Neural cell (in vitro differentiated cells): ENCODE measurements at regions not wholly inside any gene's neighbourhood (a gene's known extent, or its start where the extent isn't known, plus 50 kb on each side); places are given as distances from the start of the nearest gene placed in this dataset.

Source experiments
- H2AFZ ChIP-seq: fragments of 200-600, 300-800 bp; sonication (generic), shearing (Covaris generic); 2 replicates; pipeline ENCODE4 v1.6.0; 2014; ENCODE audit warnings: low read depth, mild to moderate bottlenecking, antibody characterized with exemption, low read length, moderate library complexity
- H3F3A ChIP-seq: fragments of 200-600 bp; shearing (Covaris generic); 2 replicates; pipeline ENCODE4 v1.6.1; 2016; ENCODE audit warnings: mild to moderate bottlenecking, moderate library complexity, mixed read lengths, antibody characterized with exemption, low read length; ENCODE audit not compliant: insufficient read depth, poor library complexity, severe bottlenecking
- H3K27ac ChIP-seq: fragments of 200-600, 300-800 bp; sonication (generic), shearing (Covaris generic); 2 replicates; pipeline ENCODE4 v1.5.1; 2014; ENCODE audit warnings: mild to moderate bottlenecking, low read length, moderate library complexity
- H3K27me3 ChIP-seq: fragments of 300-800, 200-600 bp; sonication (generic), shearing (Covaris generic); 2 replicates; pipeline ENCODE4 v1.6.0; 2014; ENCODE audit warnings: mild to moderate bottlenecking, low read depth, low read length, moderate library complexity; ENCODE audit not compliant: insufficient read depth
- H3K36me3 ChIP-seq: fragments of 300-800, 200-600 bp; sonication (generic), shearing (Covaris generic); 2 replicates; pipeline ENCODE4 v1.5.1; 2014; ENCODE audit warnings: mild to moderate bottlenecking, antibody characterized with exemption, low read length, moderate library complexity; ENCODE audit not compliant: insufficient read depth
- H3K4me2 ChIP-seq: fragments of 300-800, 200-600 bp; sonication (generic), shearing (Covaris generic); 2 replicates; pipeline ENCODE4 v1.6.0; 2014; ENCODE audit warnings: mild to moderate bottlenecking, low read length
- H3K4me3 ChIP-seq: fragments of 300-800, 200-600 bp; sonication (generic), shearing (Covaris generic); 2 replicates; pipeline ENCODE4 v1.5.1; 2014; ENCODE audit warnings: mild to moderate bottlenecking, low read length, moderate library complexity
- H3K79me2 ChIP-seq: fragments of 200-600 bp; shearing (Covaris generic); replicated peaks from 2 replicates; pipeline ENCODE4 v1.6.0; 2014; ENCODE audit warnings: mild to moderate bottlenecking, low read length, moderate library complexity; ENCODE audit not compliant: insufficient read depth
- H3K9ac ChIP-seq: fragments of 300-800, 200-600 bp; sonication (generic), shearing (Covaris generic); 2 replicates; pipeline ENCODE4 v1.6.1; 2016; ENCODE audit warnings: mild to moderate bottlenecking, low read length, mixed read lengths
- H3K9me2 ChIP-seq: fragments of 200-600 bp; shearing (Covaris generic); 2 replicates; pipeline ENCODE4 v1.6.1; 2016; ENCODE audit warnings: mild to moderate bottlenecking, low read length, mixed read lengths; ENCODE audit not compliant: insufficient read depth
- H3K9me3 ChIP-seq: fragments of 200-600, 300-800 bp; sonication (generic), shearing (Covaris generic); 2 replicates; pipeline ENCODE4 v1.6.1; 2016; ENCODE audit warnings: mild to moderate bottlenecking, mixed run types, low read length, moderate library complexity, mixed read lengths
- H4K20me1 ChIP-seq: fragments of 200-600 bp; shearing (Covaris generic); 2 replicates; pipeline ENCODE4 v1.6.1; 2016; ENCODE audit warnings: mild to moderate bottlenecking, mixed run types; ENCODE audit not compliant: insufficient read depth
- CTCF ChIP-seq: fragments of 450-650 bp; IDR thresholded peaks from 2 replicates; pipeline ENCODE4 v1.5.1; 2014; ENCODE audit warnings: antibody characterized with exemption, mild to moderate bottlenecking, moderate library complexity; ENCODE audit not compliant: poor library complexity, severe bottlenecking
- EP300 ChIP-seq: fragments of 450-650 bp; conservative IDR thresholded peaks from 2 replicates; pipeline ENCODE4 v1.6.1; 2014; ENCODE audit warnings: antibody characterized with exemption, mild to moderate bottlenecking, moderate library complexity; ENCODE audit not compliant: poor library complexity, severe bottlenecking
- EZH2 ChIP-seq: fragments of 200-600, 300-800 bp; shearing (Covaris generic), sonication (generic); IDR thresholded peaks from 2 replicates; pipeline ENCODE4 v1.6.1; 2014; ENCODE audit warnings: antibody characterized with exemption, low read length, borderline replicate concordance, mild to moderate bottlenecking; ENCODE audit not compliant: insufficient read depth, poor library complexity, severe bottlenecking
- MXI1 ChIP-seq: fragments of 450-650 bp; conservative IDR thresholded peaks from 2 replicates; pipeline ENCODE4 v1.6.1; 2014; ENCODE audit warnings: antibody characterized with exemption, mild to moderate bottlenecking; ENCODE audit not compliant: poor library complexity, severe bottlenecking
- POLR2AphosphoS5 ChIP-seq: IDR thresholded peaks from 2 replicates; pipeline ENCODE4 v1.6.1; 2012
- RAD21 ChIP-seq: fragments of 450-650 bp; conservative IDR thresholded peaks from 2 replicates; pipeline ENCODE4 v1.6.1; 2014; ENCODE audit warnings: antibody characterized with exemption, mild to moderate bottlenecking, moderate library complexity
- REST ChIP-seq: IDR thresholded peaks from 2 replicates; pipeline ENCODE4 v1.6.1; 2012; ENCODE audit warnings: borderline replicate concordance
- SMC3 ChIP-seq: fragments of 450-650 bp; conservative IDR thresholded peaks from 2 replicates; pipeline ENCODE4 v1.6.1; 2014; ENCODE audit warnings: antibody characterized with exemption, mild to moderate bottlenecking, moderate library complexity; ENCODE audit not compliant: poor library complexity
- TAF1 ChIP-seq: IDR thresholded peaks from 2 replicates; pipeline ENCODE4 v1.6.1; 2012; ENCODE audit warnings: low read depth

- H3K27me3 ChIP-seq, result no peaks in the 10 kb centered on the region
- no peak overlapping the region for H3K27ac ChIP-seq
- no peaks in the 10 kb centered on the region for H3K79me2 ChIP-seq
- H3K4me3 ChIP-seq, result no peak overlapping the region
- H3K9ac ChIP-seq, result no peak overlapping the region
- TF ChIP-seq RAD21 (no peak), REST (no peak), MXI1 (no peak), SMC3 (no peak), CTCF (no peak), EZH2 (no peak), EP300 (no peak), TAF1 (no peak), POLR2AphosphoS5 (no peak)
- H2AFZ ChIP-seq, result no peak overlapping the region
- no peaks in the 10 kb centered on the region for H3K9me3 ChIP-seq
- H4K20me1 ChIP-seq, result no peaks in the 10 kb centered on the region
- H3K36me3 ChIP-seq, result no peaks in the 10 kb centered on the region
- no peaks in the 10 kb centered on the region for H3K9me2 ChIP-seq
- no peaks in the 10 kb centered on the region for H3F3A ChIP-seq
- no peak overlapping the region for H3K4me2 ChIP-seq
These were observed 173.4 kb upstream of the PSMD7 start for GRCh38 chr16:74123195-74123594.

- H3K79me2 ChIP-seq, result no peaks in the 10 kb centered on the region
- no peak overlapping the region for H2AFZ ChIP-seq
- TF ChIP-seq EZH2, result no peak
- TF ChIP-seq SMC3, result no peak
- no peaks in the 10 kb centered on the region for H3K9me3 ChIP-seq
- H3F3A ChIP-seq, result no peaks in the 10 kb centered on the region
- no peak overlapping the region for H3K4me2 ChIP-seq
- no peaks in the 10 kb centered on the region for H3K9me2 ChIP-seq
- H3K36me3 ChIP-seq, result no peaks in the 10 kb centered on the region
- H4K20me1 ChIP-seq, result no peaks in the 10 kb centered on the region
- H3K9ac ChIP-seq, result no peak overlapping the region
- H3K27me3 ChIP-seq, result no peaks in the 10 kb centered on the region
- no peak overlapping the region for H3K4me3 ChIP-seq
- H3K27ac ChIP-seq, result no peak overlapping the region
These were observed 178.8 kb upstream of the PSMD7 start for GRCh38 chr16:74117798-74118197.

- H3K4me3 ChIP-seq, result no peak overlapping the region
- TF ChIP-seq CTCF, result no peak
- H3K4me2 ChIP-seq, result no peak overlapping the region
- no peaks in the 10 kb centered on the region for H3F3A ChIP-seq
- no peak overlapping the region for H3K9ac ChIP-seq
- H3K27ac ChIP-seq, result no peak overlapping the region
- no peaks in the 10 kb centered on the region for H3K9me2 ChIP-seq
- H3K36me3 ChIP-seq, result no peaks in the 10 kb centered on the region
- H3K27me3 ChIP-seq, result no peaks in the 10 kb centered on the region
- no peak overlapping the region for H2AFZ ChIP-seq
- H3K79me2 ChIP-seq, result no peaks in the 10 kb centered on the region
- no peaks in the 10 kb centered on the region for H4K20me1 ChIP-seq
- H3K9me3 ChIP-seq, result no peaks in the 10 kb centered on the region
These were observed 183.1 kb upstream of the PSMD7 start for GRCh38 chr16:74113545-74113944.
